GM12865 (cell line): ENCODE measurements at regions not wholly inside any gene's neighbourhood (a gene's known extent, or its start where the extent isn't known, plus 50 kb on each side); places are given as distances from the start of the nearest gene placed in this dataset.
A peak's percentile ranks its signal among the peaks of the same experiment; 100 is the strongest.

Experiments
- DNase-seq: peaks from one replicate; pipeline ENCODE4 v3.0.0; 2010; ENCODE audit warnings: low read depth
- H3K4me3 ChIP-seq: 2 replicates; pipeline ENCODE4 v1.5.1; 2011; ENCODE audit warnings: mild to moderate bottlenecking, low read depth, low read length, control low read depth
- CTCF ChIP-seq: IDR thresholded peaks from 2 replicates; pipeline ENCODE4 v1.5.1; 2011; ENCODE audit warnings: low read length, control low read depth, low read depth, inconsistent platforms; ENCODE audit not compliant: insufficient read depth; ENCODE audit errors: missing control alignments

GRCh38 chr2:120670771-120671480 lies 64.7 kb upstream of the GLI2 start:
- no peak overlapping the region for H3K4me3 ChIP-seq
- TF ChIP-seq CTCF: no peak
- no peak for DNase-seq

- no peak overlapping the region for H3K4me3 ChIP-seq
- no peak for TF ChIP-seq CTCF
- no peak for DNase-seq
Observed at GRCh38 chr2:120672526-120673204, 63.0 kb upstream of the GLI2 start.

GRCh38 chr2:120673205-120673550 lies 62.5 kb upstream of the GLI2 start:
- DNase-seq: no peak
- no peak overlapping the region for H3K4me3 ChIP-seq
- TF ChIP-seq CTCF: no peak

- TF ChIP-seq CTCF: no peak
- no peak for DNase-seq
Observed at GRCh38 chr2:120673571-120674061, 62.1 kb upstream of the GLI2 start.

GRCh38 chr2:120674246-120675170 lies 61.2 kb upstream of the GLI2 start:
- TF ChIP-seq CTCF: no peak
- no peak for DNase-seq
- no peak overlapping the region for H3K4me3 ChIP-seq

More at GRCh38 chr2:120673571-120674061, 62.1 kb upstream of the GLI2 start:
- no peak overlapping the region for H3K4me3 ChIP-seq

GRCh38 chr2:120675460-120676130 lies 60.1 kb upstream of the GLI2 start:
- DNase-seq: peak; percentile 43
- H3K4me3 ChIP-seq: no peak overlapping the region
- TF ChIP-seq CTCF: peak; percentile 70
